Kidney (tissue), 13 donors: ENCODE measurements at regions not wholly inside any gene's neighbourhood (a gene's known extent, or its start where the extent isn't known, plus 50 kb on each side); places are given as distances from the start of the nearest gene placed in this dataset.
"Not testable (repeated sequence)": the region's sequence is repeated elsewhere in the genome, so short reads cannot be mapped to it uniquely, and the experiment has no call there.

Experiments used
- DNase-seq, 5 donors: peaks; one replicate each; pipeline ENCODE4 v3.0.0-alpha.2; 2013 to 2020
- FAIRE-seq: peaks from 2 replicates; lab custom pipeline; 2012; peaks lifted over from hg19 to GRCh38; lab: Jason Lieb, UNC
- H3K27ac ChIP-seq, 2 donors: one replicate each; pipeline ENCODE4 v1.7.0; 2013; ENCODE audit warnings: low read depth in 2 of 2, low read length in 2 of 2, inconsistent platforms in 1 of 2
- H3K27me3 ChIP-seq: one replicate; pipeline ENCODE4 v1.7.1; 2013; ENCODE audit warnings: low read length, inconsistent platforms; ENCODE audit not compliant: control insufficient read depth, insufficient read depth
- H3K36me3 ChIP-seq, 3 donors: one replicate each; pipeline versions ENCODE4 v1.7.0 to v1.7.1; 2013; ENCODE audit warnings: low read length in 3 of 3, control low read depth in 1 of 3, inconsistent platforms in 1 of 3; ENCODE audit not compliant: insufficient read depth in 3 of 3, control insufficient read depth in 2 of 3
- H3K4me1 ChIP-seq, 3 donors: one replicate each; pipeline versions ENCODE4 v1.7.0 to v1.7.1; 2013; ENCODE audit warnings: low read length in 3 of 3, inconsistent platforms in 1 of 3, low read depth in 1 of 3; ENCODE audit not compliant: control insufficient read depth in 2 of 3, insufficient read depth in 2 of 3
- H3K4me3 ChIP-seq, 3 donors: one replicate each; pipeline versions ENCODE4 v1.7.0 to v1.8.1; 2013; ENCODE audit warnings: low read length in 3 of 3, control low read depth in 1 of 3, inconsistent platforms in 1 of 3
- H3K9ac ChIP-seq, 3 donors: one replicate each; pipeline versions ENCODE4 v1.7.0 to v1.7.1; 2013; ENCODE audit warnings: low read length in 3 of 3, control low read depth in 1 of 3, inconsistent platforms in 1 of 3
- H3K9me3 ChIP-seq, 3 donors: one replicate each; pipeline versions ENCODE4 v1.7.0 to v1.7.1; 2013; ENCODE audit warnings: low read length in 3 of 3, control low read depth in 1 of 3, inconsistent platforms in 1 of 3; ENCODE audit not compliant: control insufficient read depth in 2 of 3, insufficient read depth in 1 of 3
- intact Hi-C: fragments of 100-400 bp; cut with DNase I; formaldehyde crosslinking; loops from one replicate; pipeline ENCODE4 v1.11.1; 2022
- TF ChIP-seq, protein P1 (sequence below): IDR thresholded peaks from 3 replicates; pipeline ENCODE4 v1.5.1; 2012; ENCODE audit warnings: mild to moderate bottlenecking, moderate library complexity, borderline replicate concordance; ENCODE audit not compliant: insufficient read depth; ENCODE audit errors: extremely low read depth
- donor health status: control.
- donor health status: control.
- donor health status: control.
- donor health status: control.
- donor health status: control.
- donor health status: DM: yes; HTN: yes; CAD: no.
- donor health status: Normal renal cell carcinoma (clear cell type).

DNA sequence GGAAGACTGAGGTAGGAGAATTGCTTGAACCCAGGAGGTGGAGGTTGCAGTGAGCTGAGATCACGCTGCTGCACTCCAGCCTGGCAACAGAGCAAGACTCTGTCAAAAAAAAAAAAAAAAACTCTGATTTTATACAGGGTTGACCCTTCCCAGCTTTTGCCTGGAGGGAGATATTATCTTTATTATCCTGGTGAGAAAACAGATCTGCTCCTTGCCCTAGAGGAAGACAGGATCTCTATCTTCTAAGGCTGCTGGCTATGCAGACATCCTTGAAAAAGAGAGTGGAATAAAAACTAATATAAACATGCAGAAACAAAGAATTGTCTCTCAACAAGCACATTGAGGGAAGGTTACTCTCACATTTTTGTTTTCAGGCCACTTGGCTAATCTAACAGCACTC lies 1503.4 kb upstream of the WWC1 start:
- intact Hi-C loops = no loop called here
- Histone ChIP-seq H3K9me3 (no peaks in the 10 kb centered on the region), H3K27me3 (no peaks in the 10 kb centered on the region), H3K4me3 (no peak overlapping the region), H3K27ac (no peak overlapping the region), H3K9ac (no peak overlapping the region), H3K36me3 (no peaks in the 10 kb centered on the region), H3K4me1 (no peaks in the 10 kb centered on the region)
- no peak for FAIRE-seq
- TF ChIP-seq, protein P1, sequence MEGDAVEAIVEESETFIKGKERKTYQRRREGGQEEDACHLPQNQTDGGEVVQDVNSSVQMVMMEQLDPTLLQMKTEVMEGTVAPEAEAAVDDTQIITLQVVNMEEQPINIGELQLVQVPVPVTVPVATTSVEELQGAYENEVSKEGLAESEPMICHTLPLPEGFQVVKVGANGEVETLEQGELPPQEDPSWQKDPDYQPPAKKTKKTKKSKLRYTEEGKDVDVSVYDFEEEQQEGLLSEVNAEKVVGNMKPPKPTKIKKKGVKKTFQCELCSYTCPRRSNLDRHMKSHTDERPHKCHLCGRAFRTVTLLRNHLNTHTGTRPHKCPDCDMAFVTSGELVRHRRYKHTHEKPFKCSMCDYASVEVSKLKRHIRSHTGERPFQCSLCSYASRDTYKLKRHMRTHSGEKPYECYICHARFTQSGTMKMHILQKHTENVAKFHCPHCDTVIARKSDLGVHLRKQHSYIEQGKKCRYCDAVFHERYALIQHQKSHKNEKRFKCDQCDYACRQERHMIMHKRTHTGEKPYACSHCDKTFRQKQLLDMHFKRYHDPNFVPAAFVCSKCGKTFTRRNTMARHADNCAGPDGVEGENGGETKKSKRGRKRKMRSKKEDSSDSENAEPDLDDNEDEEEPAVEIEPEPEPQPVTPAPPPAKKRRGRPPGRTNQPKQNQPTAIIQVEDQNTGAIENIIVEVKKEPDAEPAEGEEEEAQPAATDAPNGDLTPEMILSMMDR = no peak
- DNase-seq = no peak

DNA sequence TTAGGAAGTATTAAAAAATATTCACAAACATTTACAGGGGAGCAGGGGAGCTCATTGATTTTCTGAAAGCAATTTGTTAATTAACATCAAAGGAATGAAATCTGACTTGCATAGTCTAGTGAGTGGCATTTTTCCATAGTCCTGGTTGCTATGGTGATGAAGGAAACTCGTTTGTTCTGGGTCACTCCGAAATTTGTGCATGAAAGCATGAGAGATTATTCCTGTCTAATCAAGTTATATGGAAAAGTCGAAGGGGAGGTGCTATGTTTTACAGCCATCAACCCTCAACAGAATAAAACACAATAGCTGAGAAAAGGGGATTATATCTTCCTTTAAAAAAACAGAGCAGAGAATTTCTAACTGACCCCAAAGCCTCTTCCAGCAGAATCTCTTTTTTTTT lies 1495.7 kb upstream of the WWC1 start:
- no peaks in the 10 kb centered on the region for H3K27me3 ChIP-seq
- H3K4me1 ChIP-seq = no peaks in the 10 kb centered on the region
- H3K9ac ChIP-seq = no peak overlapping the region
- no peak overlapping the region for H3K27ac ChIP-seq
- DNase-seq (no peak), FAIRE-seq (no peak)
- no peaks in the 10 kb centered on the region for H3K9me3 ChIP-seq
- no peaks in the 10 kb centered on the region for H3K36me3 ChIP-seq
- TF ChIP-seq, protein P1 = no peak
- H3K4me3 ChIP-seq = no peak overlapping the region
- intact Hi-C loops = no loop called here

DNA sequence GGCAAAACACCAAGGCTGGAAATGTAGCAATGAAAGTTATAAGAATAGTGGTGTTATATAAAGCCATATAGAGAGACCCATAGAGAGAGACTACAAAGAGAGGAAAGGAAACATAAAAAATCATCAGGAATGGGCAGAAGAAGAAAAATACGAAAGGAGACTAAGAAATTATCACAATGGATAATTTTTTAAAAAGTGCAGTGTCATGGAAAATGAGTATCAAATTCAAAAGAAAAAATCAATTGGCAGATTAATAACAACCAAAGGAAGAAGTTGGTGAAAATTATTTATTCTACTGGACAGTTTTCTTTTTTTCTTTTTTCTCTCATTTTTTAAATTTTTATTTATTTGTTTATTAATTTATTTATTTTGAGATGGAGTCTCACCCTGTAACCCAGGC lies 1488.4 kb upstream of the WWC1 start:
- TF ChIP-seq, protein P1 = no peak
- FAIRE-seq (no peak), DNase-seq (no peak)
- no peak overlapping the region for H3K27ac ChIP-seq
- H3K9ac ChIP-seq = no peak overlapping the region
- H3K27me3 ChIP-seq = no peaks in the 10 kb centered on the region
- no peaks in the 10 kb centered on the region for H3K36me3 ChIP-seq
- no peaks in the 10 kb centered on the region for H3K9me3 ChIP-seq
- H3K4me1 ChIP-seq = no peaks in the 10 kb centered on the region
- intact Hi-C loops = no loop called here
- H3K4me3 ChIP-seq = no peak overlapping the region

DNA sequence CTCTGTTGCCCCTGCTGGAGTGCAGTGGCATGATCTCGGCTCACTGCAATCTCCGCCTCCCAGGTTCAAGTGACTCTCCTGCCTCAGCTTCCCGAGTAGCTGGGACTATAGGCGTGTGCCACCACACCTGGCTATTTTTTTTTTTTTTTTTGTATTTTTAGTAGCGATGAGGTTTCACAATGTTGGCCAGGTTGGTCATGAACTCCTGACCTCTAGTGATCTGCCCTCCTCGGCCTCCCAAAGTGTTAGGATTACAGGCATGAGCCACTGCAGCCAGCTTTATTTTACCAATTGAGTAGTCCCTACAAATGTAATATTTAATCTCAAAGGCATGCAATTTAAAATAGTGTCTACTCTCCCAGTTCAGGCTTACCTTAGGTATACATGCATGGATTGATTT lies 1487.2 kb upstream of the WWC1 start:
- DNase-seq, H3K9ac ChIP-seq, H3K9me3 ChIP-seq, intact Hi-C loops, H3K4me3 ChIP-seq, H3K4me1 ChIP-seq, H3K27ac ChIP-seq, H3K36me3 ChIP-seq, FAIRE-seq, H3K27me3 ChIP-seq: not testable (repeated sequence)

DNA sequence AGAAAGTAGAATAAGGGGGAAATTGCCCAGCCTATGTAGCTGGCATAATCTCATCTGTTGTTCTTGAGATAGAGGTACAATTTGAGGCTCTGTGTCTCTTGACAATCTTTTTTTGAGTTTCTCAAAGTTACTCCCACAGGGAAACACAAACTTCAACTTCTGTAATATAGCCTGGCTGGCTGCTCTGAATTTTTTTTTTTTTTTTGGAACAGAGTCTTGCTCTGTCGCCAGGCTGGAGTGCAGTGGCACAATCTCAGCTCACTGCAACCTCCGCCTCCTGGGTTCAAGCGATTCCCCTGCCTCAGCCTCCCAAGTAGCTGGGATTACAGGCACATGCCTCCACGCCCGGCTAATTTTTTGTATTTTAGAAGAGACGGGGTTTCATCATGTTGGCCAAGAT lies 1486.8 kb upstream of the WWC1 start:
- FAIRE-seq, DNase-seq: not testable (repeated sequence)

DNA sequence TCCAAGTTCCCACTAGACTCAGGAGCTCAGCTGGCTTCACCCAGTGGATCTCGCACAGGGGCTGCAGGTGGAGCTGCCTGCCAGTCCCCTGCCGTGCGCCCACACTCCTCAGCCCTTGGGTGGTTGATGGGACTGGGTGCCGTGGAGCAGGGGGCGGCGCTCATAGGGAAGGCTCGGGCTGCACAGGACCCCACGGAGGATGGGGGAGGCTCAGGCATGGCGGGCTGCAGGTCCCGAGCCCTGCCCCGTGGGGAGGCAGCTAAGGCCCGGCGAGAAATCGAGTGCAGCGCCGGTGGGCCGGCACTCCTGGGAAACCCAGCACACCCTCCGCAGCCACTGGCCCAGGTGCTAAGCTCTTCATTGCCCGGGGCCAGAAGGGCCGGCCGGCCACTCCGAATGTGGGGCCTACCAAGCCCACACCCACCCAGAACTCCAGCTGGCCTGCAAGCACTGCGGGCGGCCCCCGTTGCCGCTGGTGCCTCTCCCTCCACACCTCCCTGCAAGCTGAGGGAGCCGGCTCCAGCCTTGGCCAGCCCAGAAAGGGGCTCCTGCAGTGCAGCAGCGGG lies 1481.3 kb upstream of the WWC1 start:
- H3K4me1 ChIP-seq, FAIRE-seq, H3K4me3 ChIP-seq, H3K9me3 ChIP-seq, DNase-seq, H3K27ac ChIP-seq, H3K36me3 ChIP-seq, H3K9ac ChIP-seq, H3K27me3 ChIP-seq, intact Hi-C loops: not testable (repeated sequence)

More for the DNA sequence above, 1486.8 kb upstream of the WWC1 start:
- H3K9ac ChIP-seq, intact Hi-C loops, H3K27ac ChIP-seq, H3K4me3 ChIP-seq, H3K27me3 ChIP-seq, H3K9me3 ChIP-seq, H3K4me1 ChIP-seq, H3K36me3 ChIP-seq: not testable (repeated sequence)
